Activated T-cell treated with anti-CD3 and anti-CD28 coated beads for 24 hours (primary cell): ENCODE measurements at regions not wholly inside any gene's neighbourhood (a gene's known extent, or its start where the extent isn't known, plus 50 kb on each side); places are given as distances from the start of the nearest gene placed in this dataset.
"Not testable (repeated sequence)": the region's sequence is repeated elsewhere in the genome, so short reads cannot be mapped to it uniquely, and the experiment has no call there.

Source experiments
- DNase-seq: peaks from one replicate; pipeline ENCODE4 v3.0.0-alpha.2; 2020; ENCODE audit warnings: low read depth

DNA sequence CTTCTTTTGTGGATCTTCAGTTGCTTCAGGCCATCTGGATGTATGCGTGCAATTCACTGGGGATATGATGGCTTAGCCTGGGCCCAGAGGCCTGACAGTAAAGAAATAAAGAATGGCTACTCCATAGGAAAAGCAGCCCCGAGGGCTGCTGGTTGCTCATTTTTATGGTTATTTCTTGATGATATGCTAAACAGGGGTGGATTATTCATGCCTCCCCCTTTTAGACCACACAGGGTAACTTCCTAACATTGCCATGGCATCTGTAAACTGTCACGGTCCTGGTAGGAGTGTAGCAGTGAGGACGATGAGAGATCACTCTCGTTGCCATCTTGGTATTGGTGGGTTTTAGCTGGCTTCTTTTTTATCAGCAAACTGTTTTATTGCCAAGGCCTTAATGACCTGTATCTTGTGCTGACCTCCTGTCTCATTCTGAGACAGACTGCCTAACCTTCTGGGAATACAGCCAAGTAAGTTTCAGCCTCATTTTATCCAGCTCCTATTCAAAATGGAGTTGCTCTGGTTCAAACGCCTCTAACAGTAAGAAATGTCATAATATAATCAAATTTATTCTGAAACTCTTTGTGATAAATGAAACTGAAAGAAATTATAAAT, 60.5 kb downstream of the DSEL start:
- DNase-seq: no peak

DNA sequence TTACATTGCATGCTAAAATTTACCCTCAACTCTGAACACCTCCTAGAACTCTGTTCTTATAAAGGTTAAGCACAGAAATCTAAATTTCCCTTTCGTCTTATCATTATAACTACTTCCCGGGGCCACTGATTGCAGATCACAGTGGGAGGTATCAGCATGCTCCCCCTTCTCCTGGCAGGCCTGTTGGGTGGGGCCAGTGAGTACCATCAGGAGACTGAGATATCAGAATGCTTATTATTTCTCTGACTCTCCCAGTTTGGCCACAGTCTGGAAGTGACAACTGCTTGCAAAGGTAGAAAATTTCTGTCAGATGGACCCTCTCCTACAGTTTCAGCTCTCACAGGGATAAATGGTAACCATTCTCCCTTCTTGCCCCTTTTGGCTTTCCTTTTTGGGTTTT, 62.6 kb downstream of the DSEL start:
- no peak for DNase-seq

DNA sequence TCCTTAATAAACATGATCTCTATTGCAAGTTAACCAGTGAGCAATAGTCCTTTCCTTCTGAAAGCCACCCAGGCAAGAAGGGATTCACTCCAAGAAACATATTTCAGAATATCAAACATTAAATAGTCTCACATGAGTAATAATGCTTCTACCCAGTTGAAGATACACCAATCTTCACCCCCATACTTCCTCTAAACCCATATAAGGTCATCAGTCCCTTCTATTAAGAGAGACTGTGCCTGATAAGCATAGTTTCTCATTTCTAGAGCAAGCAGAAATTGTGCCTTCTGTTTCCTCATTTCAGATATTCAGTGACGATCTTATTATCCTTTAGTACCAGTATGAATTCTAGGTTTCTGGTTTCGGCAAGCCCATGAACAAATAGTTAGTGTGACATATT, 64.6 kb downstream of the DSEL start:
- no peak for DNase-seq

DNA sequence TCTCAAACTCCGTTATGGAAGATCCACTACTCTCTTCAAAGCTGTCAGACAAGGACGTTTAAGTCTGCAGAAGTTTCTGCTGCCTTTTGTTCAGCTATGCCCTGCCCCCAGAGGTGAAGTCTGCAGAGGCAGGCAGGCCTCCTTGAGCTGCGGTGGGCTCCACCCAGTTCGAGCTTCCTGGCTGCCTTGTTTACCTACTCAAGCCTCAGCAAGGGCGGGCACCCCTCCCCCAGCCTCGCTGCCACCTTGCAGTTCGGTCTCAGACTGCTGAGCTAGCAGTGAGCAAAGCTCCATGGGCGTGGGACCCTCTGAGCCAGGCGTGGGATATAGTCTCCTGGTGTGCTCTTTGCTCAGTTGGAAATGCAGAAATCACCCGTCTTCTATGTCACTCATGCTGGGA, 65.4 kb downstream of the DSEL start:
- not testable (repeated sequence) for DNase-seq

DNA sequence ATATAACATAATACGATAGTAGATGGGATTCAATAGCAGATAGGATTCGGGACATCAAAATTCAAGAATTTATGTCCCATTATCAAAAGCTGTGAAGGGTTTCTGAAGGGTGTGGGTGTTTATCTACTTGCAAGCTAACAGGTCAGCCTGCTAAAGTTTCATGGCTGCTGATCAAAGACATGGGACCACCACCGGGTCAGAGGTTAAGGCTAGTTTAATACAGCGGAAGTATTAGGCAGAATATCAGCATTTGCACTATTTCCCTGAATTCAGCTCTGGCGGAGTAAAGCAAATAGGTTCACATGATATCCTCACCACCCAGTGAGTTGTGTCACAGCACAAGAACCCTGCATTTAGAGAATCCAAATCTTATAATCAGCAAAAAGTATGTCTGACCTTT, 82.5 kb downstream of the DSEL start:
- DNase-seq: no peak

DNA sequence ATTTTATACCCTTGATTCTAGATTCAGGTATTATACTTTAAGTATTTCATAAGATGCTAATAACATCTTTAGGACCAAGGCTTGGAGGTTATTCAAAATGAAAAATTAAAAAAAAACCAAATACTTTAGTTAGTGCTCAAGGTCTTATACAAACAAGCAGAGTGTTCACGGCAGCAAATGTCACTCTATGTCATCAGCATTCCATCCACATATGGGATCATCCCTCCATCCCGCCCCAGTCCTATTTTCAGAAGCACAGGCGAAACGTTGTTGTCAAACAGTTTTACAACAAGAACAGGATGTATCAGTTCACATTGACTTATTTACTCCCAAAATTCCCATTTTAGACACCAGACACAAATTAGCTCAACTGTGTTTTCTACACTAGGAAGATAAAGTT, 83.7 kb downstream of the DSEL start:
- no peak for DNase-seq

DNA sequence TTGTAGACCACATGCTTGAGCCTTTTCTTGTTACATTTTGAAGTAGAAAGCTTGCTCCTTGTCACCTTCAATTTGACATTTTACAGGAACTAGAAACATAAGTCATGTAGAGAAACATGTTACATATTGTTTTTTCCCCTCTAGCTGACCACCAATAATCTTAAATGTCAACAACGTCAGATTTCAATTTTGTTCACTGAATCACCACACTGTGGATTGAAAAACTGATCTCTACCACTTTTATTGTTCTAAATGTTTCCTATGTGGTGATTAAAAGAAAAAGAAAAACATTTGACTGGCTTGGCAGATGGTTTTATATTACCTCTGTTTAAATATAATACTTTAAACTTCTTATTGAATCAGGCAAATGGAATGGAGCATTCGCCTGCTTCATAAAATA, 87.7 kb downstream of the DSEL start:
- no peak for DNase-seq

DNA sequence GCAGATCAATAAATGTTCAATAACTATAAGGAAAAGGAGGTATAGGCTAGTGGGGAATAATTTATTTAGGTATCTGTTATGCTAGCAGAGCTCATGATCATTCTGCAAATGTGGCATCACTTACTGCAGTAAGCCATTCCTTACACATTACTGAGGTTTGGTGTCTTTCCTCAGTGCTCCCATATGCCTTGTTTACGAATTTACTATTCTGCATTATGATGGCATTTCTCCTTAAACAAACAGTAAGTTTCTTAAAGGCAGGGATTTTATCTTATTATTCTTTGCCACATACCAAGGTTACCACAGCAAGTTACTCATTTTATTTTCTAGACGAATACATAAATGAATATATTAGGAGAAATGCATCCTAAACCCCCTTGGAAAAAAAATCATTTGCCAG, 88.4 kb downstream of the DSEL start:
- no peak for DNase-seq

DNA sequence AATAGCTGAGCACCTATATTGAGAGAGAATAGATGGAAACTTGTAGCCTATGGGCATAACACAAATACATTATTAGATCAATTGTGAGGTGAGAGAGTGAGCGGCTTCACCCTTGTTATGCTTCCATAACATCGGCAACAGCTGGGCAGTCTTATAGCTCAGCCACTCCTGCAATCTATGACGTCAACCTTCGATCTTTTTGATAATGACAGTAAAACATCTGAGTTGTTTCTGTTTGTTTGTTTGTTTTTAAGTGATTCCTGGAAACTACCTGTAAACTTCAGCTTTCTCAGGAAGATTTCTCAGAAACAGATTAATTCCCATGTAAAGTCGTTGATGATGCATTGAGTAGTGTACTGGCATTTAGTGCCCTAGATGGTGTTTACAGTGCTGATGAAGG, 90.0 kb downstream of the DSEL start:
- no peak for DNase-seq

DNA sequence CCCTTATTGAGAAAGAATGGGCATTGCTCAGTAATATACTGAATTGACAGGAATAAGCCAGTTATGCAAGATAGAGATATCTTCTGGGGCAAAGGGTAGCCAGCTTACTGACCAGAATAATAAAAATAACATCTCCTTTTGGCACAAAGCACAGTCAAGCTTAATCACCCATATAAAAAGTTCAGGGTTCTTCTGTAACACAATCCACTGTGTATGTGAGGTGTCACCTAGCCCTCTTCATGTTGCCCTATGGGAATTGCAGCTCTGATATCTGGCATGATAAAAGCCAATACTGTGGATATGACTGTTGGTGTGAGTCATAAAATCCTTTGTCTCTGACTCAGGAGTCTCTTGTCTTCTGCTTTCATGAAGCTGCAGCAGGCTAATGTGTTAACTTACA, 90.8 kb downstream of the DSEL start:
- no peak for DNase-seq

DNA sequence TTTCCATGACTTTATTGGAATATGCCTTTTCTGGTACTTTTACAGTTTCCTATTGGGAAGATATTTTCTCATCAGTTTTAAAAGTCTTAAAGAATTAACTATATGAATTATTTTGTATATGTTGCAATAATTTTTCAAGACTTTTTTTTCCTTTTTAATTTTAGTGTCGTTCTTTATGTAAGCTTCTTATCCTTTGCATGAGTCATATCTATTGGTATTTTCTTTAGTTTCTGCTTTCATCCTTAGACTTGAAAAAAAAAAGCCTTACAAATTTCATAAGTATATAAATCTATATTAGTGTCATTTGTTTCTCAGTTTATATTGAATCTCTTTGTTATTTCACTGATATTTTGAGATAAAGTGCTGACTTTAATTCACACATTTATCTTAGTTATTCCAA, 94.9 kb downstream of the DSEL start:
- DNase-seq: no peak

DNA sequence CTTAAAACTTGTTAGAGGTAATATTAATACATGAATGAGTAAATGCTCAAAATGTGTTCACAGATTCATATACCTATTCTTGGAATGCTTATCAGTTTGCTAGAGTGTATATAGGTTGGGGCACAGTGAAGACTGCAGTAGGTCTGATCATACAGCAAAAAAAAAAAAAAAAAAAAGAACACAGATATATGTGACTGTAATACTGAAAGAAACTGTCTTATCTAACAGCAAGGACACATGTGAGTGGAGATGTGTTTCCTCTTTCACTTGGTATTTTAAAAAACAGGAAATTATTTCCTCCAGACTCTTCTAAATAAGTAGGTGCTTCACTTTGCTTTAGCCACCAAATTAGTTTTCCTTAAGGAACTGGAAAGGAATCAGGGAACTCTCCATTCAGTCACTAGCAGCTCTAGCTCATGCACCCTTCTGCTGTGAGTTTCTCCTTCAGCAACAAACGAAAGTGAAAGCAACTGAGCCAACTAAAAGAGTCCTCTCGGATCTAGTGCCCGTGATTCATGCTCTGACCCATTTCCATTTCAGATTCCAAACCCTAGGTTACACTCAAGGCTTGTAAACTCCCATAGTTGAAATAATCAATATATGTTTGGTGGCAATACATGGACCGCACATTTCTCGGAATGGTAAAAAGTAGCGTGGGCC, 98.5 kb downstream of the DSEL start:
- peak; percentile 1 for DNase-seq

DNA sequence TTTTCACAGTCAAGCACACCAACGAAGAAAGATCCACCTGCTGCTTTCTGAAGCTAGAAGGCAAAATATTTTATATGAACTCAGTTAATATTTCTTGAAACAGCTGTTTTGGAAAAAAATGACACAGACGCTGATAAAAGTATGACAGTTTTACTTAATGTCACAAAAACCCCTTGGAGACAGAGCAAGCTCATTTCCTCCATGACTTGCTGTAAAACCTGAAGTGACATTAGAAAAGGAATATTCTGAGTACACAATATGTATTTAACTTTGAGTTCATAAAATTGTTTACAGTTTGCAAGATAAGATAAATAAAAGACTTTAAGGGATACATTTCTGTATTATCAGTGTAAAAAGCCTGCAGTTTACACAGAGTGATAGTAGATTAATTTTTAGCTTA, 105.4 kb downstream of the DSEL start:
- DNase-seq: no peak

DNA sequence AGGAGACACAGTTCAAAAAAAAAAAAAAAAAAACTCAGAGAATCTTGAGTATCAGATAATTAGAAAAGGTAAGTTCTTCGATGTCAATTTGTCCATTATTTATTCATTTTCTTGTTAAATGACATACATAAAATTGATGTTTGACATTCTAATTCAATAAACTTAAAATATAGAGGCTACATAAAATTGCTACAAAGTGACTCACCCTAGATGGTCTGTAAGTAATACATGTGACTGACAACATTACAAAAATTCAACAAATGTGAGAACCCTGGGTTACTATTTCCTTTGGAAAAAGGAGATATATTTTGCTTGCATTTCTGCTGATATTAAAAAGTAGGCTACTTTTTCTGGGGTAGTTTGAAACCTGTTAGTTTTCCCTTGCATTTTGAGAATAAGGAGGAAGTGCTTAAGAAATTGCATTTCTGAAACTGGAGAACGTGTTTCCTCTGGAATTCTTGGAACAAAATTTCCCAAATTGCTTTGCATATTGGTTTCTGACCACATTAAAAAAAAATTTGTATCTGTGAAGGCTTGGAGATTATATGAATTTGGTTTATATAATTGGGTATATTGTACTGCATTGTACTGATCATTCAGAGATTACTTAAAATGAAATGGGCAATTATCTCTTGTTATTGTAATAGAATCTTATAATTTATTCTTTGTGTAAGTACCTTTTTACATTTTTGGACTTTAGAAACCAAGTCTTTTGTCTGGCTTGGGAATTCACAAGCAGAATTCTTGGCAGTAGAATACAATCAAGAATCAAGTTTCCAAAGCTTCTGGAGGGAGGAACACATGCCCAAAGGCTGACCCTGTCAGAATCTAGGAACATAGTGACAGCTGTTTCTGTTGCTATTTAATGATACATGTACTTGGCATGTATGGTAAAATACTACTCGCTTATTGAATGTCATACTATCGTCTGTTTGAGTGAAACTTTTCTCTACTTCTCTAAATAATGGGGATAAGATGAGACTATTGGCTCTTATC, 106.1 kb downstream of the DSEL start:
- DNase-seq: no peak

DNA sequence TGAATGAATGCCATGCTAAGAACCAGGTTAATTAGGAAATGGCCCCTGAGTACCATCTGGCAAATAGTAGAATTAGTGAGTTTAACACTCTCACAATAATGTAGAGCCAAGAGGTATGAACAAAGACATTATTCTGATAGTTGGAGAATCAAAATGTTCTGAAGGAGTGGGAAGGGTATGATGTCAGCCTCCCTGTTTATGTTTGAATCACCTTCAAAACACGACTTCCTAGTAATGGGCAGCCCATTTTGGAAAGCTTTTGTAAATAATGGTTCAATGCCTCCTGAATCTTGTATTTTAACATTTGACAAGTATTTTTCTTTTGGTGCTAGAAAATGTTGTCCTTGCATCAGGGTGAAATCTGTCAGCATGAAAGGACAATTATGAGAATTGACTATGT, 108.3 kb downstream of the DSEL start:
- no peak for DNase-seq

DNA sequence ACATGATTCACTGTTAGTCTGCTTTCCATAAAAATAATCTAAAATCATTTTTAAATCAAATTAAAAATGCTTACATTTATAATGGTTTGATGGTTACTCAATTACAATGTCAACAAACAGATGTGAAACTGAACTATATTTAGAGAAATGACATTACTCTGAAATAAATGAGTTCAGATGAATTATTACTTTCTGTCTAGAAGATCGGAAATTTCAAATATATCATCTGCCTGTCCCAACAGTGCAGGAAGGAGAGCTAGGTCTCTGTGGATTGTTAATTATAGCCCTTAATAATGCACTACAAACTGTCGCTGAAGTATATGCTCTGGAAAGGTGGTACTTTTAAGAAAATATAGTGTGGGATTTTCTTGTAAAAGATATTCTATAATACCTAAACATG, 109.8 kb downstream of the DSEL start:
- no peak for DNase-seq

DNA sequence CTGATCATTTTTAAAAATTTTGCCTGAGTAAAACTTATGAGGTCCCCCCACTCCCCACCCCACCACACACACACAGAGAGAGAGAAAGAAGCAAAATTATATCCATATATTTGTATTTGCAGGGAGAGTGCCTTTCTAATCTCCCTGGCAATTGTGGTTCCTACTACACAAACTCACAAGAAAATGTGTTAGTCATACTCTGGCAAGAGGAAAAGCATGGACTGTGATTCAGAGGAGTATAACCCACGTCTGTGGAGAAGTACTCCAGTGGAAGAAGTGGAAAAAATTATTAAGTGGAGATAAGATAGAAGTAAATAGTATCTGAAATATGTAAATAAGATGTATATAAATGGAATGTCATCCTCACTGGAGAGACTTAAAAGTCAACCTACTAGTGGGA, 114.0 kb downstream of the DSEL start:
- no peak for DNase-seq

DNA sequence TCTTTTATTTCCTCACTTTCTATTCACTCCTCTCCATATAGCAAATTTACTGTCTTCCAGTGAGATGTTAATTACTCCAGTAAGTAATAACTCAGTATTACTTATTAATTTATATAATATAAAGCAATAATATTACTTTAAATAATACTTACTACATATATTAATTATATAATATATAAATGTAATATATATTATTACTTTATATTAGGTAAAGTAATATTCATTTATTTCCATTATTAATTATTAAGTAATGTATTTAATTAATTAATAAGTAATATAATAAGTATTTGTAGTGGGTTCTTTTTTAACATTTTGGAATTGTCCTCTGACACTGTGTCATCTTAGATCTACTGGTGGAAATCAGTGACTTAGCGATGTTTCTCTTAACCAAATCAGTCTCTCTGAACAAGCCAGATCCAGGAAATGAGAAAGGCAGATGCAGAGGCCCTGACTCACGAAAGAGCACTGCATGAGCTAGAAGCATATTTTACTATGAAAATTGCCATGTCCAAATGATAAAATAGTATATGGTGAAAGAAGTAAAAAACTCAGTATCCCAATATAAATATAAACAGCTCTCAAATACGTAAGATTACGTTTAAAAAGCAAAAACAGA, 115.9 kb downstream of the DSEL start:
- DNase-seq: no peak

DNA sequence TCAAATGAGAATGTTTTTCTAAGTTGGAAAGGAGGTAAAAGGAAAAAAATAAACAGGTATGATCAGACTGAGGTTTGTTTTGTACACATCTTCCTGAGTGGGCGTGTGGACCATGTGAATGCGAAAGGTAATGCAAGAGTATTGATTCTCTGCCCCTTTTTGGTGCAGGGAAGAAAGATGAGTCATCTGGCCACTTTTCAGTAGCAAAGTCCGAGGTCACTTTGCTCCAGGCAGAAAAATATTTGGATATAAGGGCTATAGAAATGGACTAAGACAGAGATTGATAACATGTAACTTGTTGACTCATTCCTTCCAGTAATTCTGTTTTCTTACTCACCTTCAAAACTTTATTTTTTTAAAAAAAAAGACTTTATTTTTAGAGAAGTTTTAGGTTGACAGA, 130.5 kb downstream of the DSEL start:
- no peak for DNase-seq

DNA sequence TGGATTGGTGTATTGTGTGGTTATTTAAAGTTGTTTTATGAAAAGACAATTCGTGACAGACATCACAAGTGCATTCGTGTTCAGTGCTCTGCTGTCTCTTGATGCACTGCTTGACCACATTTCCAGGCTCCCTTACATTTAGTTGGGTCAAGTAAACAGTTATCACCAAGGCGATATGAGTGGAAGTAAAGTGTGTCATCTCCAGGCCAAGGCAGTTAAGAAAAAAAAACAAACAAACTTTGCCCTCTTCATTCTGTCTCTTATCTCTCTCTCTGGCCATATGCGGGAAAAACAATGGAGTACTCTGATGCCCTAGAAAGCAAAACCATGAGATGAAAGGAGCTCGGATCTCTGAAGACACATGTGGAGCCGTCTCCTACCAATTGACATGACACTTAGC, 131.1 kb downstream of the DSEL start:
- DNase-seq: no peak

DNA sequence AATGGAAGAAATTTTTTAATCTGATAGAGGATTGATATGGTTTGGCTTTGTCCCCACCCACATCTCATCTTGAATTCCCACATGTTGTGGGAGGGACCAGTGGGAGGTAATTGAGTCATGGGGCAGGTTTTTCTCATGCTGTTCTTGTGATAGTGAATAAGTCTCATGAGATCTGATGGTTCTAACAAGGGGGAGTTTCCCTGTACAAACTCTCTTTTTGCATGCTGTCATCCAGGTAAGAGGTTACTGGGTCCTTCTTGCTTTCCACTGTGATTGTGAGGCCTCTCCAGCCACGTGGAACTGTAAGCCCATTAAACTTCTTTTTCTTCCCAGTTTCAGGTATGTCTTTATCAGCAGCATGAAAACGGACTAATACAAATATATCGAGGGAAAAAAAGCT, 132.5 kb downstream of the DSEL start:
- not testable (repeated sequence) for DNase-seq

DNA sequence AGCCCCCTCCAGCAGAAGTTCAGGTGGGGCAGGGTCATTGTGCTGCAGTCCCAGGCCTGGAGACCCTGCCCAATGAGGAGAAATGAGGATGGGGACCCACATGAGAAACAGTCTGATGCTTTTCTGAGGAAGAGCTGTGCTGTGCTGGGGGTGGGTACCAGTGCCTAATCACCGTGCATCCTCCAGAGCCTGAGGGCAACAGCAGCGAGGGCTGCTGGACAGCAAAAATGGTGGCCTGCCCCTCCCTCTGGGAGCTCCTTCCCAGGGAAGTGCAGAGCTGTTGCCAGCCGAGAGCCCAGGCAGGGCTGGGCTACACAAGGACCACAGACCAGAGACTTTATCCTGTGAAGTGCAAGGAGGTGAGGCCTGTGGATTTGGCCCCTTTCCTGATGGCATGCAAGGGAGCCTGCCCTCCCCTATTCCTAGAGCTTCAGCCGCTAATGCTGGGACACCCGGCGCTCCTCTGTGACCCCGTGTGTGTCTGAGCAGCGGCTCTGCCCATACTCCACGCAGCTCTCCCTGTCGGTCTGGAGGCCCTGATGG, 134.8 kb downstream of the DSEL start:
- DNase-seq: no peak
